ENCODE measurements at regions not wholly inside any gene's neighbourhood (a gene's known extent, or its start where the extent isn't known, plus 50 kb on each side); places are given as distances from the start of the nearest gene placed in this dataset.

GRCh38 chr3:27626596-27627118, 95.5 kb downstream of the EOMES start:
- BruUV-seq (replicated peaks): no TSS peak
- H3K4me2 ChIP-seq (ENCODE audit: low read length): no peak overlapping the region
- ATAC-seq (no peak), DNase-seq (ENCODE audit: low read depth, low spot score) (no peak)
- H2AFZ ChIP-seq (ENCODE audit: low read depth, low read length, poor library complexity, severe bottlenecking): no peak overlapping the region
- H3K9me2 ChIP-seq (ENCODE audit: insufficient read depth): 0 out of 2 replicates have a peak, but pooled peaks cover 5% of the 10 kb centered on the region
- no peak overlapping the region for H3K27ac ChIP-seq (ENCODE audit: low read depth, low read length)
- CTCF ChIA-PET: no interaction called here
- POLR2A ChIA-PET: no interaction called here
- no peak overlapping the region for H3K4me3 ChIP-seq (replicated peaks in 1 of 2; ENCODE audit: low read depth in 1 of 2, low read length in 2 of 2)
- no peaks in the 10 kb centered on the region for H3K79me2 ChIP-seq (ENCODE audit: insufficient read depth, low read length)
- H3K36me3 ChIP-seq (ENCODE audit: control insufficient read depth in 1 of 2, insufficient read depth in 2 of 2, low read length in 2 of 2): no peaks in the 10 kb centered on the region
- intact Hi-C loops (cut with micrococcal nuclease): no loop called here
- H3K9me3 ChIP-seq (ENCODE audit: control insufficient read depth in 1 of 2, insufficient read depth in 1 of 2, low read depth in 1 of 2, low read length in 2 of 2): no peaks in the 10 kb centered on the region
- TF ChIP-seq SIN3A (IDR thresholded peaks at IDR 0.05; ENCODE audit: low read depth): no peak
- TF ChIP-seq CEBPB (IDR thresholded peaks at IDR 0.05; ENCODE audit: low read depth): no peak
- no peak for TF ChIP-seq POLR2AphosphoS5 (IDR thresholded peaks at IDR 0.05; ENCODE audit: low read depth, low read length)
- no peak for TF ChIP-seq EGR1 (IDR thresholded peaks at IDR 0.05; ENCODE audit: low read depth)
- TF ChIP-seq, protein P1, sequence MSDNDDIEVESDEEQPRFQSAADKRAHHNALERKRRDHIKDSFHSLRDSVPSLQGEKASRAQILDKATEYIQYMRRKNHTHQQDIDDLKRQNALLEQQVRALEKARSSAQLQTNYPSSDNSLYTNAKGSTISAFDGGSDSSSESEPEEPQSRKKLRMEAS (IDR thresholded peaks at IDR 0.05): no peak
- no peaks in the 10 kb centered on the region for H4K20me1 ChIP-seq (ENCODE audit: insufficient read depth)
- RAD21 ChIA-PET (ENCODE audit: low non-redundant PET in 1 of 2, low total read pairs in 2 of 2, uncharacterized antibody in 2 of 2, unreplicated experiment in 2 of 2): no interaction called here
- H3K27me3 ChIP-seq (ENCODE audit: insufficient read depth, low read length): no peaks in the 10 kb centered on the region
- no peak overlapping the region for H3K9ac ChIP-seq (ENCODE audit: low read length)
- H3K4me1 ChIP-seq (ENCODE audit: control insufficient read depth in 1 of 2, insufficient read depth in 2 of 2, low read length in 2 of 2): no peaks in the 10 kb centered on the region

GRCh38 chr3:27625864-27626263, 96.3 kb downstream of the EOMES start:
- BruUV-seq (replicated peaks): no TSS peak
- H3K27me3 ChIP-seq (ENCODE audit: insufficient read depth, low read length): no peaks in the 10 kb centered on the region
- no peak overlapping the region for H3K4me2 ChIP-seq (ENCODE audit: low read length)
- H3K79me2 ChIP-seq (ENCODE audit: insufficient read depth, low read length): no peaks in the 10 kb centered on the region
- RAD21 ChIA-PET (ENCODE audit: low non-redundant PET in 1 of 2, low total read pairs in 2 of 2, uncharacterized antibody in 2 of 2, unreplicated experiment in 2 of 2): no interaction called here
- no peaks in the 10 kb centered on the region for H3K9me3 ChIP-seq (ENCODE audit: control insufficient read depth in 1 of 2, insufficient read depth in 1 of 2, low read depth in 1 of 2, low read length in 2 of 2)
- intact Hi-C loops (cut with micrococcal nuclease): no loop called here
- H3K9me2 ChIP-seq (ENCODE audit: insufficient read depth): 0 out of 2 replicates have a peak, but pooled peaks cover 5% of the 10 kb centered on the region
- CTCF ChIA-PET: no interaction called here
- H3K27ac ChIP-seq (ENCODE audit: low read depth, low read length): no peak overlapping the region
- POLR2A ChIA-PET: no interaction called here
- H4K20me1 ChIP-seq (ENCODE audit: insufficient read depth): no peaks in the 10 kb centered on the region
- no peak overlapping the region for H3K4me3 ChIP-seq (replicated peaks in 1 of 2; ENCODE audit: low read depth in 1 of 2, low read length in 2 of 2)
- ATAC-seq (no peak), DNase-seq (ENCODE audit: low read depth, low spot score) (no peak)
- no peaks in the 10 kb centered on the region for H3K36me3 ChIP-seq (ENCODE audit: control insufficient read depth in 1 of 2, insufficient read depth in 2 of 2, low read length in 2 of 2)
- no peak overlapping the region for H2AFZ ChIP-seq (ENCODE audit: low read depth, low read length, poor library complexity, severe bottlenecking)
- H3K4me1 ChIP-seq (ENCODE audit: control insufficient read depth in 1 of 2, insufficient read depth in 2 of 2, low read length in 2 of 2): no peaks in the 10 kb centered on the region
- no peak overlapping the region for H3K9ac ChIP-seq (ENCODE audit: low read length)
- no peak for TF ChIP-seq RAD21 (IDR thresholded peaks at IDR 0.05; ENCODE audit: low read depth)
- no peak for TF ChIP-seq ZNF274 (IDR thresholded peaks at IDR 0.05; ENCODE audit: low read depth, low read length)
- no peak for TF ChIP-seq TCF7L2 (IDR thresholded peaks at IDR 0.05; ENCODE audit: borderline replicate concordance, extremely low read depth, insufficient read depth, insufficient read length)
- no peak for TF ChIP-seq YY1 (IDR thresholded peaks at IDR 0.05; ENCODE audit: extremely low read depth, insufficient replicate concordance, low read depth, low read length)
- TF ChIP-seq, protein P2, sequence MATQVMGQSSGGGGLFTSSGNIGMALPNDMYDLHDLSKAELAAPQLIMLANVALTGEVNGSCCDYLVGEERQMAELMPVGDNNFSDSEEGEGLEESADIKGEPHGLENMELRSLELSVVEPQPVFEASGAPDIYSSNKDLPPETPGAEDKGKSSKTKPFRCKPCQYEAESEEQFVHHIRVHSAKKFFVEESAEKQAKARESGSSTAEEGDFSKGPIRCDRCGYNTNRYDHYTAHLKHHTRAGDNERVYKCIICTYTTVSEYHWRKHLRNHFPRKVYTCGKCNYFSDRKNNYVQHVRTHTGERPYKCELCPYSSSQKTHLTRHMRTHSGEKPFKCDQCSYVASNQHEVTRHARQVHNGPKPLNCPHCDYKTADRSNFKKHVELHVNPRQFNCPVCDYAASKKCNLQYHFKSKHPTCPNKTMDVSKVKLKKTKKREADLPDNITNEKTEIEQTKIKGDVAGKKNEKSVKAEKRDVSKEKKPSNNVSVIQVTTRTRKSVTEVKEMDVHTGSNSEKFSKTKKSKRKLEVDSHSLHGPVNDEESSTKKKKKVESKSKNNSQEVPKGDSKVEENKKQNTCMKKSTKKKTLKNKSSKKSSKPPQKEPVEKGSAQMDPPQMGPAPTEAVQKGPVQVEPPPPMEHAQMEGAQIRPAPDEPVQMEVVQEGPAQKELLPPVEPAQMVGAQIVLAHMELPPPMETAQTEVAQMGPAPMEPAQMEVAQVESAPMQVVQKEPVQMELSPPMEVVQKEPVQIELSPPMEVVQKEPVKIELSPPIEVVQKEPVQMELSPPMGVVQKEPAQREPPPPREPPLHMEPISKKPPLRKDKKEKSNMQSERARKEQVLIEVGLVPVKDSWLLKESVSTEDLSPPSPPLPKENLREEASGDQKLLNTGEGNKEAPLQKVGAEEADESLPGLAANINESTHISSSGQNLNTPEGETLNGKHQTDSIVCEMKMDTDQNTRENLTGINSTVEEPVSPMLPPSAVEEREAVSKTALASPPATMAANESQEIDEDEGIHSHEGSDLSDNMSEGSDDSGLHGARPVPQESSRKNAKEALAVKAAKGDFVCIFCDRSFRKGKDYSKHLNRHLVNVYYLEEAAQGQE (IDR thresholded peaks at IDR 0.05; ENCODE audit: low read depth): no peak
- TF ChIP-seq CEBPB (IDR thresholded peaks at IDR 0.05; ENCODE audit: low read depth): no peak
- TF ChIP-seq SIN3A (IDR thresholded peaks at IDR 0.05; ENCODE audit: low read depth): no peak
- TF ChIP-seq, protein P1 (IDR thresholded peaks at IDR 0.05): no peak
- TF ChIP-seq ELF1 (IDR thresholded peaks at IDR 0.05; ENCODE audit: borderline replicate concordance, low read depth): no peak
- no peak for TF ChIP-seq CBX3 (IDR thresholded peaks at IDR 0.05; ENCODE audit: low read depth)
- no peak for TF ChIP-seq POLR2A (IDR thresholded peaks at IDR 0.05; ENCODE audit: borderline replicate concordance, extremely low read depth, insufficient read depth, insufficient read length)
- TF ChIP-seq, protein P3, sequence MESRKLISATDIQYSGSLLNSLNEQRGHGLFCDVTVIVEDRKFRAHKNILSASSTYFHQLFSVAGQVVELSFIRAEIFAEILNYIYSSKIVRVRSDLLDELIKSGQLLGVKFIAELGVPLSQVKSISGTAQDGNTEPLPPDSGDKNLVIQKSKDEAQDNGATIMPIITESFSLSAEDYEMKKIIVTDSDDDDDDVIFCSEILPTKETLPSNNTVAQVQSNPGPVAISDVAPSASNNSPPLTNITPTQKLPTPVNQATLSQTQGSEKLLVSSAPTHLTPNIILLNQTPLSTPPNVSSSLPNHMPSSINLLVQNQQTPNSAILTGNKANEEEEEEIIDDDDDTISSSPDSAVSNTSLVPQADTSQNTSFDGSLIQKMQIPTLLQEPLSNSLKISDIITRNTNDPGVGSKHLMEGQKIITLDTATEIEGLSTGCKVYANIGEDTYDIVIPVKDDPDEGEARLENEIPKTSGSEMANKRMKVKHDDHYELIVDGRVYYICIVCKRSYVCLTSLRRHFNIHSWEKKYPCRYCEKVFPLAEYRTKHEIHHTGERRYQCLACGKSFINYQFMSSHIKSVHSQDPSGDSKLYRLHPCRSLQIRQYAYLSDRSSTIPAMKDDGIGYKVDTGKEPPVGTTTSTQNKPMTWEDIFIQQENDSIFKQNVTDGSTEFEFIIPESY (IDR thresholded peaks at IDR 0.05; ENCODE audit: extremely low read depth, insufficient replicate concordance, low read length): no peak
- TF ChIP-seq ZFX (IDR thresholded peaks at IDR 0.05): no peak
- no peak for TF ChIP-seq JUND (IDR thresholded peaks at IDR 0.05)
